H9 (cell line): ENCODE measurements at regions not wholly inside any gene's neighbourhood (a gene's known extent, or its start where the extent isn't known, plus 50 kb on each side); places are given as distances from the start of the nearest gene placed in this dataset.
"Not testable (repeated sequence)": the region's sequence is repeated elsewhere in the genome, so short reads cannot be mapped to it uniquely, and the experiment has no call there.

Experiments
- DNase-seq: peaks from one replicate; pipeline ENCODE4 v3.0.0-alpha.2; 2017
- H2AFZ ChIP-seq: one replicate; pipeline ENCODE4 v1.6.1; 2013; ENCODE audit warnings: mild to moderate bottlenecking, low read length, control low read depth, moderate library complexity
- H2AK5ac ChIP-seq: 2 replicates; pipeline ENCODE4 v1.6.1; 2013; ENCODE audit warnings: low read length, control low read depth, mixed read lengths; ENCODE audit not compliant: insufficient read length
- H2BK120ac ChIP-seq: one replicate; pipeline ENCODE4 v1.6.1; 2013; ENCODE audit warnings: low read depth, mild to moderate bottlenecking, low read length, control low read depth, inconsistent platforms; ENCODE audit not compliant: poor library complexity, severe bottlenecking
- H2BK12ac ChIP-seq: 2 replicates; pipeline ENCODE4 v1.6.1; 2013; ENCODE audit warnings: low read length, control low read depth, mixed read lengths, low read depth; ENCODE audit not compliant: insufficient read length
- H2BK15ac ChIP-seq: 2 replicates; pipeline ENCODE4 v1.6.1; 2013; ENCODE audit warnings: low read depth, low read length, control low read depth
- H2BK20ac ChIP-seq: one replicate; pipeline ENCODE4 v1.6.1; 2013; ENCODE audit warnings: low read depth, mild to moderate bottlenecking, low read length, control low read depth, inconsistent platforms; ENCODE audit not compliant: poor library complexity, severe bottlenecking
- H2BK5ac ChIP-seq: 2 replicates; pipeline ENCODE4 v1.6.1; 2013; ENCODE audit warnings: low read length, control low read depth, mixed read lengths; ENCODE audit not compliant: insufficient read length
- H3K14ac ChIP-seq: 2 replicates; pipeline ENCODE4 v1.6.1; 2013; ENCODE audit warnings: low read length, control low read depth; ENCODE audit not compliant: insufficient read depth
- H3K18ac ChIP-seq: 2 replicates; pipeline ENCODE4 v1.6.1; 2013; ENCODE audit warnings: low read depth, mild to moderate bottlenecking, mixed read lengths, low read length, control low read depth; ENCODE audit not compliant: insufficient read length
- H3K23ac ChIP-seq: 2 replicates; pipeline ENCODE4 v1.6.1; 2013; ENCODE audit warnings: low read length, control low read depth, mixed read lengths, low read depth; ENCODE audit not compliant: insufficient read length
- H3K23me2 ChIP-seq: 2 replicates; pipeline ENCODE4 v1.6.1; 2013; ENCODE audit warnings: low read depth, mild to moderate bottlenecking, mixed read lengths, low read length, control low read depth; ENCODE audit not compliant: insufficient read length, poor library complexity, severe bottlenecking
- H3K27ac ChIP-seq: 2 replicates; pipeline ENCODE4 v1.5.1; 2013; ENCODE audit warnings: low read length, control low read depth, mixed read lengths, low read depth; ENCODE audit not compliant: insufficient read length
- H3K27me3 ChIP-seq: 2 replicates; pipeline ENCODE4 v1.6.1; 2013; ENCODE audit warnings: low read length, control low read depth, inconsistent platforms; ENCODE audit not compliant: insufficient read depth
- H3K4ac ChIP-seq: 2 replicates; pipeline ENCODE4 v1.6.1; 2013; ENCODE audit warnings: low read depth, mild to moderate bottlenecking, control low read depth, inconsistent platforms, low read length, moderate library complexity
- H3K4me1 ChIP-seq: 2 replicates; pipeline ENCODE4 v1.6.1; 2013; ENCODE audit warnings: low read length, control low read depth, inconsistent platforms; ENCODE audit not compliant: insufficient read depth
- H3K4me2 ChIP-seq: 2 replicates; pipeline ENCODE4 v1.6.1; 2013; ENCODE audit warnings: low read length, control low read depth, mixed read lengths; ENCODE audit not compliant: insufficient read length, insufficient read depth
- H3K56ac ChIP-seq: 2 replicates; pipeline ENCODE4 v1.6.1; 2013; ENCODE audit warnings: low read depth, mild to moderate bottlenecking, mixed read lengths, low read length, control low read depth; ENCODE audit not compliant: insufficient read length
- H3K79me1 ChIP-seq: 2 replicates; pipeline ENCODE4 v1.6.1; 2013; ENCODE audit warnings: low read depth, mild to moderate bottlenecking, moderate library complexity, low read length, control low read depth, inconsistent platforms; ENCODE audit not compliant: insufficient read depth, poor library complexity, severe bottlenecking
- H3K79me2 ChIP-seq: 2 replicates; pipeline ENCODE4 v1.6.1; 2013; ENCODE audit warnings: low read length, control low read depth, inconsistent platforms; ENCODE audit not compliant: insufficient read depth
- H3K9ac ChIP-seq: 2 replicates; pipeline ENCODE4 v1.6.1; 2013; ENCODE audit warnings: low read length, control low read depth, mixed read lengths; ENCODE audit not compliant: insufficient read length; ENCODE audit errors: extremely low read depth
- H3K9me3 ChIP-seq: one replicate; pipeline ENCODE4 v1.6.1; 2013; ENCODE audit warnings: low read depth, low read length, inconsistent platforms; ENCODE audit not compliant: control insufficient read depth
- H3T11ph ChIP-seq: one replicate; pipeline ENCODE4 v1.6.1; 2013; ENCODE audit warnings: mild to moderate bottlenecking, low read length, control low read depth, inconsistent platforms
- H4K20me1 ChIP-seq: one replicate; pipeline ENCODE4 v1.6.1; 2013; ENCODE audit not compliant: control insufficient read depth, insufficient read length, insufficient read depth
- H4K5ac ChIP-seq: 2 replicates; pipeline ENCODE4 v1.6.1; 2013; ENCODE audit warnings: low read depth, mild to moderate bottlenecking, mixed read lengths, low read length, control low read depth; ENCODE audit not compliant: insufficient read length
- H4K8ac ChIP-seq: replicated peaks from 2 replicates; pipeline ENCODE4 v1.6.1; 2013; ENCODE audit warnings: low read length, control low read depth, mixed read lengths, low read depth; ENCODE audit not compliant: insufficient read length
- H4K91ac ChIP-seq: 2 replicates; pipeline ENCODE4 v1.6.1; 2013; ENCODE audit warnings: low read depth, mild to moderate bottlenecking, moderate library complexity, mixed read lengths, low read length, control low read depth; ENCODE audit not compliant: insufficient read length
- H3K27ac Mint-ChIP-seq, 3 experiments: 2 replicates in 2 of 3; 3 replicates in 1 of 3; pipeline ENCODE4 v1.8.0; 2020 to 2021; ENCODE audit warnings: mixed read lengths in 3 of 3, mild to moderate bottlenecking in 1 of 3, moderate library complexity in 1 of 3
- H3K27me3 Mint-ChIP-seq: 2 replicates; pipeline ENCODE4 v1.8.0; 2021; ENCODE audit warnings: low read depth, mild to moderate bottlenecking, moderate library complexity, mixed read lengths
- H3K36me3 Mint-ChIP-seq, 3 experiments: 2 replicates in 2 of 3; 3 replicates in 1 of 3; pipeline ENCODE4 v1.8.0; 2020 to 2021; ENCODE audit warnings: low read depth in 3 of 3, mixed read lengths in 3 of 3; ENCODE audit not compliant: insufficient read depth in 1 of 3
- H3K4me1 Mint-ChIP-seq, 2 experiments: 2 replicates each; pipeline ENCODE4 v1.8.0; 2020; ENCODE audit warnings: mixed read lengths in 2 of 2
- H3K4me3 Mint-ChIP-seq, 2 experiments: 2 replicates in 1 of 2; 3 replicates in 1 of 2; pipeline ENCODE4 v1.8.0; 2020 to 2021; ENCODE audit warnings: mild to moderate bottlenecking in 2 of 2, mixed read lengths in 2 of 2, moderate library complexity in 1 of 2
- H3K9me3 Mint-ChIP-seq, 2 experiments: 2 replicates in 1 of 2; 3 replicates in 1 of 2; pipeline ENCODE4 v1.8.0; 2020; ENCODE audit warnings: mild to moderate bottlenecking in 2 of 2, mixed read lengths in 2 of 2, moderate library complexity in 1 of 2
- WGBS: extraction: QIAGEN DNeasy Blood & Tissue Kit; methylation state at CpG from one replicate; pipeline ENCODE4 v1.1.7; 2013; ENCODE audit warnings: missing lambda C conversion rate, low lambda C conversion rate, mixed read lengths; ENCODE audit not compliant: insufficient read length; ENCODE audit errors: extremely low coverage; 5-methylcytosine and 5-hydroxymethylcytosine counted together
- TF ChIP-seq, protein P1 (sequence below): fragments of 200-600 bp; sonication (generic); conservative IDR thresholded peaks from 3 replicates; pipeline ENCODE4 v1.8.0; 2021; ENCODE audit warnings: antibody characterized with exemption, mild to moderate bottlenecking

DNA sequence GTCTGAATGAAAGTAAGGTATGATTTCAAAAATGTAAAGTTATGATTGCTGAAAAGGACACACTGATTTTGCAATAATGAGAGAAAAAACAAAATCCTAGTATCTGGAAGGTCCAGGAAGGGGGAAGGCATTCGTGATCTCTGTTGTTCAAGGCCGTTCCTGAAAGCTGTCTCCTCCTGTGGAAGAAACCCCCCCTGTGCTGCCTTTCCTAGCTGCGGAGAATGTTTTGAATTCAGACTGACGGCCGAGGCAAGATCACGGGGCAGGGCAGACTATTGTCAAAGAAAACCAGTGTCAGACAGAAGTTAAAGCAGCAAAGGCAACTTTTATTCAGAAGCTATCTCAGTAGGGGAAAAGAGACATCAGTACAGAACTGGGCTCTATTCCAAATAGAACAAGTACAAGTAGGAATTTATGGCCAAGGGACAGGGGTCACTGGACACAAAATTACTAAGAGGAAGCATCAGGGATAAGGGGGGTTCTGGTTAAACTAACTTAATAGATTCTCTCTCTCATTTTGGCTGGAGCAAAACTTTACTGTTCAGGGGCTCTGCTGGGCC, 61.9 kb upstream of the IGFBPL1 start:
- no peak overlapping the region for H2BK20ac ChIP-seq
- H3K4me1 ChIP-seq, result peaks cover 14% of the 10 kb centered on the region; the same call in 1 of the 2 replicates
- H3K27ac ChIP-seq, result no peak overlapping the region
- H3K56ac ChIP-seq, result no peak overlapping the region
- H3K79me1 ChIP-seq, result no peaks in the 10 kb centered on the region
- no peak overlapping the region for H3K18ac ChIP-seq
- no peaks in the 10 kb centered on the region for H3K23me2 ChIP-seq
- H3K9ac ChIP-seq, result no peak overlapping the region
- Mint-ChIP-seq H3K4me1 (peaks cover 46 to 54% of the 10 kb centered on the region in 2 experiments), H3K9me3 (peaks cover 0 to 1% of the 10 kb centered on the region in 2 experiments; a peak in 1 of 5 replicates), H3K27ac (peak overlapping the region; percentile 62 to 99 (median 97); a peak in 6 of 7 replicates), H3K27me3 (no peaks in the 10 kb centered on the region), H3K4me3 (0 out of 5 replicates have a peak overlapping the region, but pooled peaks of 1 of the 2 experiments have one; percentile 3), H3K36me3 (peaks cover 0 to 1% (median 0%) of the 10 kb centered on the region in 3 experiments; a peak in 2 of 7 replicates)
- no peaks in the 10 kb centered on the region for H3K27me3 ChIP-seq
- H3K4ac ChIP-seq, result no peak overlapping the region
- H3K14ac ChIP-seq, result peak overlapping the region; percentile 24; the same call in 1 of the 2 replicates
- no peak overlapping the region for H3K23ac ChIP-seq
- no peak overlapping the region for H4K5ac ChIP-seq
- no peak overlapping the region for H2BK120ac ChIP-seq
- no peak overlapping the region for H3T11ph ChIP-seq
- no peaks in the 10 kb centered on the region for H3K9me3 ChIP-seq
- no peak overlapping the region for H2BK5ac ChIP-seq
- no peak overlapping the region for H4K91ac ChIP-seq
- H3K79me2 ChIP-seq, result no peaks in the 10 kb centered on the region
- H3K4me2 ChIP-seq, result peak overlapping the region; percentile 33
- no peak overlapping the region for H2AK5ac ChIP-seq
- H4K20me1 ChIP-seq, result no peaks in the 10 kb centered on the region
- no peak overlapping the region for H2AFZ ChIP-seq
- no peak overlapping the region for H4K8ac ChIP-seq
- TF ChIP-seq, protein P1, sequence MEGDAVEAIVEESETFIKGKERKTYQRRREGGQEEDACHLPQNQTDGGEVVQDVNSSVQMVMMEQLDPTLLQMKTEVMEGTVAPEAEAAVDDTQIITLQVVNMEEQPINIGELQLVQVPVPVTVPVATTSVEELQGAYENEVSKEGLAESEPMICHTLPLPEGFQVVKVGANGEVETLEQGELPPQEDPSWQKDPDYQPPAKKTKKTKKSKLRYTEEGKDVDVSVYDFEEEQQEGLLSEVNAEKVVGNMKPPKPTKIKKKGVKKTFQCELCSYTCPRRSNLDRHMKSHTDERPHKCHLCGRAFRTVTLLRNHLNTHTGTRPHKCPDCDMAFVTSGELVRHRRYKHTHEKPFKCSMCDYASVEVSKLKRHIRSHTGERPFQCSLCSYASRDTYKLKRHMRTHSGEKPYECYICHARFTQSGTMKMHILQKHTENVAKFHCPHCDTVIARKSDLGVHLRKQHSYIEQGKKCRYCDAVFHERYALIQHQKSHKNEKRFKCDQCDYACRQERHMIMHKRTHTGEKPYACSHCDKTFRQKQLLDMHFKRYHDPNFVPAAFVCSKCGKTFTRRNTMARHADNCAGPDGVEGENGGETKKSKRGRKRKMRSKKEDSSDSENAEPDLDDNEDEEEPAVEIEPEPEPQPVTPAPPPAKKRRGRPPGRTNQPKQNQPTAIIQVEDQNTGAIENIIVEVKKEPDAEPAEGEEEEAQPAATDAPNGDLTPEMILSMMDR, result no peak
- no peak for DNase-seq
- H2BK12ac ChIP-seq, result no peak overlapping the region
- no CpG with 5 or more reads among the region's 6 CpGs for WGBS
- no peak overlapping the region for H2BK15ac ChIP-seq

DNA sequence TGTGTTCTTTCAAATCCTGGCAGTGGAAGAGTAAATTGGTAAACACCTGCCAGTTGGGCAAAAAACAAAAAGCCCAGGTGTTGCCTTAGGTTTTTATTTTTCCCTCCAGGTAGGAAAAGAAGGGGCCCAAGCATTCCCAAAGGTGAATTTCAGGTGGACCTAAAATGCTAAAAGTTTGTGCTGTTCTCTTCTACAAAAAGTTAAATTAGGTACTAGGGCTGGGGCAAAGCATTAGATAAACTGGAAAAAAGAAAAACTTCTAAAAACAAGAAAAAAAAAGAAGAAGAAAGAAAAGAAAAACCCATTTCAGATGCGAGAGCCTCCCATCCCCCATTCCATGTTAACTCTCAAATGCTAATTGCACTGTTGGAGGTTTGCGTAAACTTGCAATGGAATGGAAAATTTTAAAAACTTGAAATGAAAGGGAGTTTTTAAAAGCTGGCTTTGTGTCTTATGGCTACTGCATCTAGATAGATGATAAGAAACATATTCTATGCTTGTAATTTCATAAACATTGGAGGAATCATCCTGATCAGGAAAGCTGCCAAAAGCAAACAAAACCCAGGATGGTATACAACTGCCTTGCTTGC, 59.9 kb upstream of the IGFBPL1 start:
- H3K4me1 Mint-ChIP-seq, result peaks cover 41 to 46% of the 10 kb centered on the region in 2 experiments
- not testable (repeated sequence) for H2AK5ac ChIP-seq

More for the DNA sequence above, 59.9 kb upstream of the IGFBPL1 start:
- not testable (repeated sequence) for H3K23ac ChIP-seq, H2BK12ac ChIP-seq, H4K91ac ChIP-seq, H2BK120ac ChIP-seq, H3K79me2 ChIP-seq, H3K18ac ChIP-seq, H3K27me3 ChIP-seq, DNase-seq, H2BK15ac ChIP-seq, H4K8ac ChIP-seq, H3K79me1 ChIP-seq, H2BK5ac ChIP-seq, H3K4ac ChIP-seq, H4K20me1 ChIP-seq, H4K5ac ChIP-seq, H3K36me3 Mint-ChIP-seq, H3K9ac ChIP-seq, H3K56ac ChIP-seq, H3T11ph ChIP-seq, H3K14ac ChIP-seq, H2BK20ac ChIP-seq, H3K27me3 Mint-ChIP-seq, H3K23me2 ChIP-seq, H3K9me3 ChIP-seq, H2AFZ ChIP-seq, H3K9me3 Mint-ChIP-seq
- Histone ChIP-seq H3K4me2 (peak overlapping the region; percentile 21), H3K27ac (peak overlapping the region; percentile 44), H3K4me1 (peaks cover 14% of the 10 kb centered on the region; the same call in 1 of the 2 replicates)
- Mint-ChIP-seq H3K4me3 (peak overlapping the region; percentile 53 to 71), H3K27ac (peak overlapping the region; percentile 96 to 99 (median 97))
- no CpG with 5 or more reads among the region's 2 CpGs for WGBS
